Transverse colon (tissue), 4 donors: ENCODE measurements at regions not wholly inside any gene's neighbourhood (a gene's known extent, or its start where the extent isn't known, plus 50 kb on each side); places are given as distances from the start of the nearest gene placed in this dataset.
A peak's percentile ranks its signal among the peaks of the same experiment; 100 is the strongest.

Experiments
- DNase-seq: peaks from one replicate; pipeline ENCODE4 v3.0.0-alpha.2; 2019
- H3K27ac ChIP-seq, 4 donors: fragments of 200-600 bp; sonication (generic); 2 replicates each; pipeline ENCODE4 v1.5.1; 2016 to 2018; ENCODE audit warnings: inconsistent platforms in 4 of 4
- H3K27me3 ChIP-seq: fragments of 200-600 bp; sonication (generic); 2 replicates; pipeline ENCODE4 v1.5.1; 2017; ENCODE audit warnings: inconsistent platforms
- H3K36me3 ChIP-seq, 4 donors: fragments of 200-600 bp; sonication (generic); 2 replicates each; pipeline ENCODE4 v1.5.1; 2017 to 2019; ENCODE audit warnings: inconsistent platforms in 4 of 4
- H3K4me1 ChIP-seq, 4 donors: fragments of 200-600 bp; sonication (generic); 2 replicates each; pipeline ENCODE4 v1.5.1; 2017 to 2020; ENCODE audit warnings: inconsistent platforms in 4 of 4
- H3K4me3 ChIP-seq, 4 donors: fragments of 200-600 bp; sonication (generic); 1 replicate in 1 of 4; 2 replicates in 3 of 4; pipeline versions ENCODE4 v1.5.1 to v1.6.1; 2017 to 2019; ENCODE audit warnings: inconsistent platforms in 4 of 4
- H3K9me3 ChIP-seq, 2 donors: fragments of 200-600 bp; sonication (generic); 2 replicates each; pipeline ENCODE4 v1.5.1; 2017 to 2019; ENCODE audit warnings: inconsistent platforms in 2 of 2
- EP300 ChIP-seq: sonication (generic); formaldehyde crosslinking; IDR thresholded peaks from one replicate; pipeline ENCODE4 v1.6.1; 2017; ENCODE audit warnings: antibody characterized with exemption, low read depth
- POLR2A ChIP-seq: fragments of 450-650 bp; IDR thresholded peaks from one replicate; pipeline ENCODE4 v1.6.1; 2016; ENCODE audit warnings: antibody characterized with exemption, mild to moderate bottlenecking, moderate library complexity
- POLR2AphosphoS5 ChIP-seq, 3 donors: sonication (generic); formaldehyde crosslinking; IDR thresholded peaks; one replicate each; pipeline ENCODE4 v1.6.1; 2016; ENCODE audit warnings: antibody characterized with exemption in 3 of 3
- WGBS, 2 donors: methylation state at CpG; one replicate each; pipeline ENCODE4 v1.1.5; 2018; ENCODE audit warnings: low coverage in 1 of 2; 5-methylcytosine and 5-hydroxymethylcytosine counted together
- in situ Hi-C, 4 donors: fragments of 200-750 bp; cut with MboI; loops; one replicate each; pipeline versions ENCODE4 v1.15.0 to v1.15.1; 2017; ENCODE audit warnings: low sequenced_read_pairs in 3 of 4, low pct_ligation_motif_present in 1 of 4, low pct_unique_long_range_greater_than_20kb in 1 of 4
- intact Hi-C: fragments of 100-400 bp; cut with DNase I; formaldehyde crosslinking; loops from one replicate; pipeline ENCODE4 v1.15.1; 2023; ENCODE audit warnings: low total_unique reads
- TF ChIP-seq, protein P1 (sequence below), 5 experiments: fragments of 200-600 bp in 3 of 5; fragments of 450-650 bp in 2 of 5; sonication (generic) in 3 of 5; IDR thresholded peaks; 1 replicate in 2 of 5; 2 replicates in 3 of 5; pipeline ENCODE4 v1.5.1; 2016 to 2017; ENCODE audit warnings: antibody characterized with exemption in 5 of 5, inconsistent platforms in 3 of 5, mild to moderate bottlenecking in 2 of 5, moderate library complexity in 1 of 5

DNA sequence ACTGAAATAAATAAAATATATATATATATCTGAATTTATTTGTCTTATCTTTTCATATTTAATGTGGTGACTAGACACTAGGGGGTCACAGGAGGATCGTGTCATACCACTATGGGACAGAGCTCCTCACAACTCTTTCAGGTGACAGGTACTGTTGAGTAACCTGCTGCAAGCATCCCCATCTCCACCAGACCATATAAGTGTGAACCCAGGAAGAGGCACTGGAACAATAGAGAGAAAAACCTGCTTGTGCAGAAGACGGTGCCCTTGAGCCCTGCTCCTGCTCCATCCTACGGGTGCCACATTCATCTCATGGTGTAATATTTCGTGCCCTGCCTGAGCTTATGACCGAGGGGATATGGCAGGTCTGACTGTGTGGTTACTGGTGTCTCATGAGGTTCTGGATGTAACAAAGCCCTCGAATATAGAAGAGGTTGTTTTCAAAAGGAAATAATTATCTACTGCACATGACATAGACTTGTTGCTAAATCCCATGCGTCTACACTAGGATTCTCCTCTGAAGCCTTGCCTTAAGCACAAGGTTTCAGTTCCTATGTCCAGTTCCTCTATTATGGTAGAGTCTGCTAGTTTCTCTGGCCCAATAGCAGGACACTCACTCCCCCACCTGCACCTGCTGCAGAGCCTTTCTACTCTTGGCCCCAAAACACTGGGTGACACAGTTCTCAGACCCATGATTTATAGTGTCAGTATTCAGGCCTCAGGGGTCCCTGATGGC lies 70.4 kb downstream of the GGTLC2 start:
- Histone ChIP-seq H3K9me3 (no peaks in the 10 kb centered on the region), H3K4me3 (no peak overlapping the region), H3K27ac (no peak overlapping the region), H3K36me3 (no peaks in the 10 kb centered on the region), H3K27me3 (no peaks in the 10 kb centered on the region), H3K4me1 (no peaks in the 10 kb centered on the region)
- 74 to 79% methylated on average over 3 to 7 of the region's 7 CpGs for WGBS, 2 donors
- intact Hi-C loops (no loop called here), in situ Hi-C loops (no loop called here)
- DNase-seq, result peak; percentile 26
- TF ChIP-seq POLR2AphosphoS5 (IDR thresholded peaks at IDR 0.05) (no peak), EP300 (no peak), POLR2A (no peak)
- TF ChIP-seq, protein P1, sequence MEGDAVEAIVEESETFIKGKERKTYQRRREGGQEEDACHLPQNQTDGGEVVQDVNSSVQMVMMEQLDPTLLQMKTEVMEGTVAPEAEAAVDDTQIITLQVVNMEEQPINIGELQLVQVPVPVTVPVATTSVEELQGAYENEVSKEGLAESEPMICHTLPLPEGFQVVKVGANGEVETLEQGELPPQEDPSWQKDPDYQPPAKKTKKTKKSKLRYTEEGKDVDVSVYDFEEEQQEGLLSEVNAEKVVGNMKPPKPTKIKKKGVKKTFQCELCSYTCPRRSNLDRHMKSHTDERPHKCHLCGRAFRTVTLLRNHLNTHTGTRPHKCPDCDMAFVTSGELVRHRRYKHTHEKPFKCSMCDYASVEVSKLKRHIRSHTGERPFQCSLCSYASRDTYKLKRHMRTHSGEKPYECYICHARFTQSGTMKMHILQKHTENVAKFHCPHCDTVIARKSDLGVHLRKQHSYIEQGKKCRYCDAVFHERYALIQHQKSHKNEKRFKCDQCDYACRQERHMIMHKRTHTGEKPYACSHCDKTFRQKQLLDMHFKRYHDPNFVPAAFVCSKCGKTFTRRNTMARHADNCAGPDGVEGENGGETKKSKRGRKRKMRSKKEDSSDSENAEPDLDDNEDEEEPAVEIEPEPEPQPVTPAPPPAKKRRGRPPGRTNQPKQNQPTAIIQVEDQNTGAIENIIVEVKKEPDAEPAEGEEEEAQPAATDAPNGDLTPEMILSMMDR (IDR thresholded peaks at IDR 0.05), result no peak

DNA sequence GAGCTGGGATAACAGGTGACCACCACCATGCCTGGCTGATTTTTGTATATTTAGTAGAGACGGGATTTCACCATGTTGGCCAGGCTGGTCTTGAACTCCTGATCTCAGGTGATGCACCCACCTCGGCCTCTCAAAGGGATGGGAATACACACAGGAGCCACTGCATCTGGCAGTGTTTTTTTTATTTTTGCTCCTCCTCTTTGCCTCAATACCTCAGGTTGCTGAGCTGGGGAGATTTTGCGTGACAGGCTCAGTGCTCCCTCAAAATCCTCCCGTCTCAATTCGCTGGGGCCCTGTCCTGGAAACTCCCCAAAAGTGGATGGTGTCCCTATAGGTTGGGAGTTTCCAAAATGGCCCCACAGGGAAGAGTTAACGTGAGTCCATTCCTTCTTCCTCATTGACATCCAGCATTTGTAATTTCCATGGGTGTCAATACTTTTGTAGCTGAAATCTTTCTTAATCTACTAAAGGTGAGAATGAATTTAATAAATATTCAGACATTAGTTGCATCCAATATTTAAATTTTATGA lies 71.8 kb downstream of the GGTLC2 start:
- intact Hi-C loops, result no loop called here
- DNase-seq, result no peak
- H3K4me1 ChIP-seq, result peaks cover 0 to 4% (median 0%) of the 10 kb centered on the region in 4 donors
- no peak overlapping the region for H3K27ac ChIP-seq
- WGBS, 2 donors, result 75 to 88% methylated on average over 1 to 6 of the region's 6 CpGs
- no peaks in the 10 kb centered on the region for H3K36me3 ChIP-seq
- H3K9me3 ChIP-seq, result no peaks in the 10 kb centered on the region
- in situ Hi-C loops, result no loop called here
- no peak overlapping the region for H3K4me3 ChIP-seq
- no peaks in the 10 kb centered on the region for H3K27me3 ChIP-seq
- TF ChIP-seq, protein P1 (IDR thresholded peaks at IDR 0.05), result no peak
- TF ChIP-seq EP300, result no peak
- TF ChIP-seq POLR2AphosphoS5 (IDR thresholded peaks at IDR 0.05), result no peak
- no peak for TF ChIP-seq POLR2A

DNA sequence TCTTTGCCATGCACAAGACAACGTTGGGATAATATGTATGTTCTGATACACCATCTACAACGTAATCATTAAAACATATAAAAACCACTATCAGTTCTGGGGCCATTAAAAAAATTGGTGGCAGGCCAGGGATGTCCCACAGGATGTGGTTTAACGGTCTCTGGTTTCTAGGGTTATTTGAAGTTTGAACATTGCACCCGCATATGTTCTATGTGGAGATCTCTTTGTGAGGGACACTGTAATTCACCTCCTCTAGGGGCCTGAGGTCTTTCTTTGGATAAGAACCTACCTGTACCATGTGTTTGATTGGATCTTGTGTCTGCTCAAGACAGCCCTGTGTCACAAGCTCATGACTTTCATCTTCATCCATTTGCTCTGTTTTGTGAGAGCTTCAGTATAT lies 73.2 kb downstream of the GGTLC2 start:
- TF ChIP-seq POLR2A (no peak), EP300 (no peak), POLR2AphosphoS5 (IDR thresholded peaks at IDR 0.05) (no peak)
- TF ChIP-seq, protein P1 (IDR thresholded peaks at IDR 0.05), result no peak
- Histone ChIP-seq H3K9me3 (no peaks in the 10 kb centered on the region), H3K4me1 (peaks cover 0 to 12% (median 0%) of the 10 kb centered on the region in 4 donors), H3K36me3 (no peaks in the 10 kb centered on the region), H3K4me3 (no peak overlapping the region), H3K27ac (no peak overlapping the region), H3K27me3 (no peaks in the 10 kb centered on the region)
- in situ Hi-C loops (no loop called here), intact Hi-C loops (no loop called here)
- WGBS, 2 donors, result 64 to 79% methylated on average over 4 of the region's 4 CpGs
- DNase-seq, result no peak

DNA sequence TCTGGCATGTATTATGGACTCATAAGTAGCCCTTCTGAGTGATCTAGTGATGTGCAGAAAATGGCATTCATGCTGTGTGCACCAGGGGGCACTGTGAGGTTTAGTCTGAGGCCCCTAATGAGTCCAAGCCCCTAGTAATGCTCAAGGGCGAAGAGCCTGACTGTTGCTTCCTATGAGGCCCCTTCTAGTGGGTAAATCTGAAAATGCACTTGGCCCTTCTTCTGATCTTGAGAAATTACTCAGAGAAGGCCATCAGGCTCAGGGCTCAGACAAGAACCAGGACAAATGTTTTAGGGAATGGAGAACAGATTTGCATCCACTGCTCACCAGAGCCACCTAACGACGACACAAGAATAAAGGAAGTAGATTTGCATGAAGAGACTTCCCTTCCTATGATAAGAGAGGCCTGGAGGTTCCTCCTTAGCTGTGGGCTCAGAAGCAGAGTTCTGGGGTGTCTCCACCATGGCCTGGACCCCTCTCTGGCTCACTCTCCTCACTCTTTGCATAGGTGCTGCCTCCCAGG lies 75.8 kb downstream of the GGTLC2 start:
- H3K36me3 ChIP-seq, result no peaks in the 10 kb centered on the region
- H3K4me1 ChIP-seq, result peaks cover 0 to 12% (median 0%) of the 10 kb centered on the region in 4 donors
- peak; percentile 35 for DNase-seq
- in situ Hi-C loops, result no loop called here
- no peaks in the 10 kb centered on the region for H3K9me3 ChIP-seq
- H3K27me3 ChIP-seq, result no peaks in the 10 kb centered on the region
- WGBS, 2 donors, result 48% methylated on average over 3 of the region's 3 CpGs; no CpG with 5 or more reads in 1 of the 2 donors
- intact Hi-C loops, result no loop called here
- no peak overlapping the region for H3K4me3 ChIP-seq
- no peak for TF ChIP-seq POLR2AphosphoS5 (IDR thresholded peaks at IDR 0.05)
- TF ChIP-seq, protein P1 (IDR thresholded peaks at IDR 0.05), result peak; percentile 15 to 47 (median 34)
- H3K27ac ChIP-seq, result peak overlapping the region; percentile 45 to 67 (median 62)
